ENCODE measurements at regions not wholly inside any gene's neighbourhood (a gene's known extent, or its start where the extent isn't known, plus 50 kb on each side); places are given as distances from the start of the nearest gene placed in this dataset.

DNA sequence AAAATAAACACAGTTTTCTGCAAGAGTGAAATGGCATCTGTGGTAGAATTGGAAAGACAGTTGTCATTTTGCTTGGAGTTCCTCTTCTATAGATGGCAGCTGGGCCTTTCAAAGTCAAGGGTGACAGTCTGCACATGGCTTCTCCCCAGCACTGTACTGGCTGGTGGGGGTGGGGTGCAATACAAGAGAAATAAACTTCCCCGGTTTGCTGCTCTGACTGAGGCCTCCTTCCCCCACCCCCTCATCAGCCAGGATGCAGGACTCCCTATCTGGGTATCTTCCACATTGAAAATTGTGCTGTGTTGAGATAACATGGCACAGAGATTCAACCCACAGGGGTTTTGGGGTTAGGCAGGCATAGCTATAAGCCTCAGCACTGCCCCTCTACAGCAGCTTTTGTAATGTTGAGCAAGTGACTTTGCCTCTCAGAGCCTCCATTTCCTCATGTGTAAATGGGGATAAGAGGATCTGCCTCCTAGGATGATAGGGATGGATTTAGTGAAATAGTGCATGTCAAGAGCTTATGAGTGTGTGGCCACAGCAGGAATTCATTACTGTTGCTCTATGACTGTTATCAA lies 85.8 kb upstream of the WDR11 start:
- no peak overlapping the region for H3K4me3 ChIP-seq
- H3K27ac ChIP-seq: no peak overlapping the region
- H3K9me3 ChIP-seq: no peaks in the 10 kb centered on the region
- ChIA-PET CTCF (no interaction called here), POLR2A (no interaction called here)
- H3K4me1 ChIP-seq: no peaks in the 10 kb centered on the region
- ATAC-seq: no peak
- TF ChIP-seq CBX2 (IDR thresholded peaks at IDR 0.05; ENCODE audit: borderline replicate concordance, low read depth) (no peak), RCOR1 (IDR thresholded peaks at IDR 0.05; ENCODE audit: low read depth, low read length) (no peak), TP53 (CRISPR knock-in tag; IDR thresholded peaks at IDR 0.05) (no peak), ESRRA (IDR thresholded peaks at IDR 0.05; ENCODE audit: borderline replicate concordance, low read length) (no peak), NFE2L2 (conservative IDR thresholded peaks at IDR 0.05; ENCODE audit: low read length) (no peak), HMGXB4 (CRISPR knock-in tag; IDR thresholded peaks at IDR 0.05; ENCODE audit: borderline replicate concordance) (no peak), BHLHE40 (IDR thresholded peaks at IDR 0.05; ENCODE audit: low read depth, low read length) (no peak), RARB (CRISPR knock-in tag; IDR thresholded peaks at IDR 0.05) (no peak), GATA3 (IDR thresholded peaks at IDR 0.05; ENCODE audit: borderline replicate concordance) (no peak)
- DNase-seq (ENCODE audit: low read depth in 1 of 2, low spot score in 1 of 2): no peak
- 7% methylated on average over 1 of the region's 1 CpG for whole genome bisulfite sequencing (ENCODE audit: missing lambda C conversion rate)
- no peak for FAIRE-seq
- no peak overlapping the region for H3K4me2 ChIP-seq

- 5% methylated on average over 3 of the region's 3 CpGs for WGBS (ENCODE audit: missing lambda C conversion rate)
- H3K4me3 ChIP-seq: no peak overlapping the region
- ATAC-seq (no peak), FAIRE-seq (no peak), DNase-seq (ENCODE audit: low read depth in 1 of 2, low spot score in 1 of 2) (no peak)
- H3K4me2 ChIP-seq: no peak overlapping the region
- H3K9me3 ChIP-seq: no peaks in the 10 kb centered on the region
- H3K4me1 ChIP-seq: no peaks in the 10 kb centered on the region
- ChIA-PET POLR2A (no interaction called here), CTCF (no interaction called here)
- H3K27ac ChIP-seq: no peak overlapping the region
- no peak for TF ChIP-seq TP53 (CRISPR knock-in tag; IDR thresholded peaks at IDR 0.05)
- no peak for TF ChIP-seq CTCF (IDR thresholded peaks at IDR 0.05)
- TF ChIP-seq GATA3 (IDR thresholded peaks at IDR 0.05; ENCODE audit: borderline replicate concordance): no peak
- no peak for TF ChIP-seq RAD21 (conservative IDR thresholded peaks at IDR 0.05 in 1 of 2, IDR thresholded peaks at IDR 0.05 in 1 of 2)
- no peak for TF ChIP-seq JUNB (IDR thresholded peaks at IDR 0.05)
- TF ChIP-seq, protein P1, sequence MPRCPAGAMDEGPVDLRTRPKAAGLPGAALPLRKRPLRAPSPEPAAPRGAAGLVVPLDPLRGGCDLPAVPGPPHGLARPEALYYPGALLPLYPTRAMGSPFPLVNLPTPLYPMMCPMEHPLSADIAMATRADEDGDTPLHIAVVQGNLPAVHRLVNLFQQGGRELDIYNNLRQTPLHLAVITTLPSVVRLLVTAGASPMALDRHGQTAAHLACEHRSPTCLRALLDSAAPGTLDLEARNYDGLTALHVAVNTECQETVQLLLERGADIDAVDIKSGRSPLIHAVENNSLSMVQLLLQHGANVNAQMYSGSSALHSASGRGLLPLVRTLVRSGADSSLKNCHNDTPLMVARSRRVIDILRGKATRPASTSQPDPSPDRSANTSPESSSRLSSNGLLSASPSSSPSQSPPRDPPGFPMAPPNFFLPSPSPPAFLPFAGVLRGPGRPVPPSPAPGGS (IDR thresholded peaks at IDR 0.05): no peak
- no peak for TF ChIP-seq MAZ (IDR thresholded peaks at IDR 0.05; ENCODE audit: borderline replicate concordance, low read depth, low read length)
- TF ChIP-seq MYC (IDR thresholded peaks at IDR 0.05; ENCODE audit: borderline replicate concordance, low read length): no peak
- no peak for TF ChIP-seq POLR2AphosphoS2 (conservative IDR thresholded peaks at IDR 0.05; ENCODE audit: low read length)
- TF ChIP-seq HOXB5 (CRISPR knock-in tag; IDR thresholded peaks at IDR 0.05): no peak
- no peak for TF ChIP-seq RCOR1 (IDR thresholded peaks at IDR 0.05; ENCODE audit: low read depth, low read length)
- no peak for TF ChIP-seq RARB (CRISPR knock-in tag; IDR thresholded peaks at IDR 0.05)
- no peak for TF ChIP-seq CHD4 (IDR thresholded peaks at IDR 0.05; ENCODE audit: borderline replicate concordance)
- no peak for TF ChIP-seq RNF2 (IDR thresholded peaks at IDR 0.05; ENCODE audit: borderline replicate concordance, low read depth)
- TF ChIP-seq FOSL2 (IDR thresholded peaks at IDR 0.05): no peak
- no peak for TF ChIP-seq FOSL2 (CRISPR knock-in tag; IDR thresholded peaks at IDR 0.05)
- no peak for TF ChIP-seq RFX5 (IDR thresholded peaks at IDR 0.05)
- no peak for TF ChIP-seq MAX (IDR thresholded peaks at IDR 0.05)
- no peak for TF ChIP-seq TFCP2L1 (CRISPR knock-in tag; IDR thresholded peaks at IDR 0.05)
Observed at GRCh38 chr10:120768227-120768626, 82.9 kb upstream of the WDR11 start.
